ENCODE measurements at regions not wholly inside any gene's neighbourhood (a gene's known extent, or its start where the extent isn't known, plus 50 kb on each side); places are given as distances from the start of the nearest gene placed in this dataset.

- Histone ChIP-seq H3K9me2 (replicated peaks; ENCODE audit: insufficient read depth) (no peaks in the 10 kb centered on the region), H3K27me3 (no peaks in the 10 kb centered on the region), H3K9me3 (ENCODE audit: low read depth) (no peaks in the 10 kb centered on the region), H3K4me3 (no peak overlapping the region), H3K27ac (no peak overlapping the region), H2AFZ (no peak overlapping the region), H3K4me1 (ENCODE audit: insufficient read depth) (no peaks in the 10 kb centered on the region), H3K79me2 (no peaks in the 10 kb centered on the region), H3K36me3 (replicated peaks; ENCODE audit: insufficient read depth, low read depth) (no peaks in the 10 kb centered on the region), H4K20me1 (ENCODE audit: insufficient read depth, poor library complexity, severe bottlenecking) (no peaks in the 10 kb centered on the region), H3K4me2 (no peak overlapping the region)
- 97% methylated on average over 2 of the region's 2 CpGs for WGBS (ENCODE audit: low lambda C conversion rate, missing lambda C conversion rate)
- TF ChIP-seq, protein P1, sequence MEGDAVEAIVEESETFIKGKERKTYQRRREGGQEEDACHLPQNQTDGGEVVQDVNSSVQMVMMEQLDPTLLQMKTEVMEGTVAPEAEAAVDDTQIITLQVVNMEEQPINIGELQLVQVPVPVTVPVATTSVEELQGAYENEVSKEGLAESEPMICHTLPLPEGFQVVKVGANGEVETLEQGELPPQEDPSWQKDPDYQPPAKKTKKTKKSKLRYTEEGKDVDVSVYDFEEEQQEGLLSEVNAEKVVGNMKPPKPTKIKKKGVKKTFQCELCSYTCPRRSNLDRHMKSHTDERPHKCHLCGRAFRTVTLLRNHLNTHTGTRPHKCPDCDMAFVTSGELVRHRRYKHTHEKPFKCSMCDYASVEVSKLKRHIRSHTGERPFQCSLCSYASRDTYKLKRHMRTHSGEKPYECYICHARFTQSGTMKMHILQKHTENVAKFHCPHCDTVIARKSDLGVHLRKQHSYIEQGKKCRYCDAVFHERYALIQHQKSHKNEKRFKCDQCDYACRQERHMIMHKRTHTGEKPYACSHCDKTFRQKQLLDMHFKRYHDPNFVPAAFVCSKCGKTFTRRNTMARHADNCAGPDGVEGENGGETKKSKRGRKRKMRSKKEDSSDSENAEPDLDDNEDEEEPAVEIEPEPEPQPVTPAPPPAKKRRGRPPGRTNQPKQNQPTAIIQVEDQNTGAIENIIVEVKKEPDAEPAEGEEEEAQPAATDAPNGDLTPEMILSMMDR (IDR thresholded peaks at IDR 0.05; ENCODE audit: poor library complexity) = no peak
- no peak for DNase-seq (ENCODE audit: low spot score)
These were observed 60.0 kb upstream of the HMGA2 start for GRCh38 chr12:65764325-65764724.

GRCh38 chr12:65765436-65765813 lies 58.9 kb upstream of the HMGA2 start:
- H3K9me2 ChIP-seq (replicated peaks; ENCODE audit: insufficient read depth) = no peaks in the 10 kb centered on the region
- H3K79me2 ChIP-seq = no peaks in the 10 kb centered on the region
- no peak overlapping the region for H2AFZ ChIP-seq
- H3K27ac ChIP-seq = no peak overlapping the region
- no peaks in the 10 kb centered on the region for H3K9me3 ChIP-seq (ENCODE audit: low read depth)
- no peaks in the 10 kb centered on the region for H4K20me1 ChIP-seq (ENCODE audit: insufficient read depth, poor library complexity, severe bottlenecking)
- H3K36me3 ChIP-seq (replicated peaks; ENCODE audit: insufficient read depth, low read depth) = no peaks in the 10 kb centered on the region
- no peaks in the 10 kb centered on the region for H3K4me1 ChIP-seq (ENCODE audit: insufficient read depth)
- WGBS (ENCODE audit: low lambda C conversion rate, missing lambda C conversion rate) = 97% methylated on average over 2 of the region's 2 CpGs
- no peak overlapping the region for H3K4me2 ChIP-seq
- H3K4me3 ChIP-seq = no peak overlapping the region
- no peak for DNase-seq (ENCODE audit: low spot score)
- no peaks in the 10 kb centered on the region for H3K27me3 ChIP-seq
- TF ChIP-seq EZH2phosphoT487 (IDR thresholded peaks at IDR 0.05; ENCODE audit: low read depth, severe bottlenecking, unreplicated experiment) = no peak

- Histone ChIP-seq H3K4me3 (no peak overlapping the region), H3K9me2 (replicated peaks; ENCODE audit: insufficient read depth) (no peaks in the 10 kb centered on the region), H2AFZ (no peak overlapping the region), H3K36me3 (replicated peaks; ENCODE audit: insufficient read depth, low read depth) (no peaks in the 10 kb centered on the region), H3K4me1 (ENCODE audit: insufficient read depth) (no peaks in the 10 kb centered on the region), H3K9me3 (ENCODE audit: low read depth) (no peaks in the 10 kb centered on the region), H3K4me2 (no peak overlapping the region), H3K79me2 (no peaks in the 10 kb centered on the region), H3K27me3 (no peaks in the 10 kb centered on the region), H4K20me1 (ENCODE audit: insufficient read depth, poor library complexity, severe bottlenecking) (no peaks in the 10 kb centered on the region), H3K27ac (no peak overlapping the region)
- no peak for TF ChIP-seq EZH2phosphoT487 (IDR thresholded peaks at IDR 0.05; ENCODE audit: low read depth, severe bottlenecking, unreplicated experiment)
- TF ChIP-seq, protein P1 (IDR thresholded peaks at IDR 0.05; ENCODE audit: poor library complexity) = no peak
- TF ChIP-seq EZH2 (IDR thresholded peaks at IDR 0.05; ENCODE audit: borderline replicate concordance) = no peak
- no peak for DNase-seq (ENCODE audit: low spot score)
- WGBS (ENCODE audit: low lambda C conversion rate, missing lambda C conversion rate) = 97% methylated on average over 6 of the region's 6 CpGs
These were observed 54.4 kb upstream of the HMGA2 start for GRCh38 chr12:65769880-65770279.

Data from hepatocyte (in vitro differentiated cells).